ENCODE measurements at regions not wholly inside any gene's neighbourhood (a gene's known extent, or its start where the extent isn't known, plus 50 kb on each side); places are given as distances from the start of the nearest gene placed in this dataset.

GRCh38 chr16:6708576-6709215 is 623.9 kb upstream of the RBFOX1 start:
- TF ChIP-seq CTCF (IDR thresholded peaks at IDR 0.05), result no peak

DNA sequence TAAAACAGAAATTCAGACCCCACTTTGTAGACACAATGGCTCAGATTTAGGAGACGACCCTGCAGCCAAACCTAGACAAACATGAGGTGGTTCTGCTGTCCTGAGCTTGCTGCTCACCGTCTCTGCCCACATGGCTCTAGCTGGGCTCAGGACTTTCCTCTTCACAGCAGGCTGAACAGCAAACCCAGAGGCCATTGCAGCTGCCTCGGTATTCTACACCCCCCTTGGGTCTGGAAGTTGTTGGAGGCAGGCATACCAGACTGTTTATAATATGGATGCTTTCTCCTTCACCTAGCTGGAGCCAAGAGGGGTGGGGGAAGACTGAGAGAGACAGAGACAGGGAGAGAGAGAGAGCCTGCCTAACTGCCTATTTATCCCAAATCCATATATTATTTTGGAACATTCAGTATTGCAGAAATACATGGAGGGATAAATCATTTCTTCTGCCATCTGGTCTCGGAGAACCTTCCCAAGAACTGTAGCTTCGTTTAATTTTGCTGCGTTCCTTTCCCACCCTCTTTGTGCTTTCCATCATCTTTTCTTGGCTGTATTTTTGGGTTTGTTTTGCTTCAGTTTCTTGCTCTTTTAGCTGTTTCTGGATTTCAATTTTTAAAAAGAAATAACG is 628.2 kb upstream of the RBFOX1 start:
- no peak overlapping the region for H3K4me3 Mint-ChIP-seq (ENCODE audit: unreplicated experiment)
- no peaks in the 10 kb centered on the region for H3K27me3 Mint-ChIP-seq (ENCODE audit: low read depth)
- H3K27ac Mint-ChIP-seq (ENCODE audit: unreplicated experiment), result no peak overlapping the region
- peaks cover 22% of the 10 kb centered on the region for H3K9me3 Mint-ChIP-seq (ENCODE audit: low read depth)
- DNase-seq (ENCODE audit: low spot score), result no peak
- no peaks in the 10 kb centered on the region for H3K36me3 Mint-ChIP-seq (ENCODE audit: low read depth)
- H3K4me1 Mint-ChIP-seq (ENCODE audit: low read depth), result no peaks in the 10 kb centered on the region
- TF ChIP-seq CTCF (IDR thresholded peaks at IDR 0.05), result no peak

More at GRCh38 chr16:6708576-6709215, 623.9 kb upstream of the RBFOX1 start:
- Mint-ChIP-seq H3K4me3 (ENCODE audit: unreplicated experiment) (no peak overlapping the region), H3K4me1 (ENCODE audit: low read depth) (no peaks in the 10 kb centered on the region), H3K36me3 (ENCODE audit: low read depth) (no peaks in the 10 kb centered on the region), H3K9me3 (ENCODE audit: low read depth) (peaks cover 32% of the 10 kb centered on the region), H3K27ac (ENCODE audit: unreplicated experiment) (no peak overlapping the region), H3K27me3 (ENCODE audit: low read depth) (no peaks in the 10 kb centered on the region)
- no peak for DNase-seq (ENCODE audit: low spot score)

- no peak for TF ChIP-seq CTCF (IDR thresholded peaks at IDR 0.05)
- no peaks in the 10 kb centered on the region for H3K36me3 Mint-ChIP-seq (ENCODE audit: low read depth)
These were observed 631.5 kb upstream of the RBFOX1 start for GRCh38 chr16:6701096-6701495.

GRCh38 chr16:6698548-6698947 is 634.1 kb upstream of the RBFOX1 start:
- H3K9me3 Mint-ChIP-seq (ENCODE audit: low read depth), result peaks cover 10% of the 10 kb centered on the region
- H3K36me3 Mint-ChIP-seq (ENCODE audit: low read depth), result no peaks in the 10 kb centered on the region
- H3K4me3 Mint-ChIP-seq (ENCODE audit: unreplicated experiment), result no peak overlapping the region
- DNase-seq (ENCODE audit: low spot score), result no peak
- no peak for TF ChIP-seq CTCF (IDR thresholded peaks at IDR 0.05)
- no peaks in the 10 kb centered on the region for H3K4me1 Mint-ChIP-seq (ENCODE audit: low read depth)
- H3K27me3 Mint-ChIP-seq (ENCODE audit: low read depth), result no peaks in the 10 kb centered on the region
- no peak overlapping the region for H3K27ac Mint-ChIP-seq (ENCODE audit: unreplicated experiment)

More at GRCh38 chr16:6701096-6701495, 631.5 kb upstream of the RBFOX1 start:
- H3K4me1 Mint-ChIP-seq (ENCODE audit: low read depth), result no peaks in the 10 kb centered on the region
- peaks cover 17% of the 10 kb centered on the region for H3K9me3 Mint-ChIP-seq (ENCODE audit: low read depth)
- H3K4me3 Mint-ChIP-seq (ENCODE audit: unreplicated experiment), result no peak overlapping the region
- no peak for DNase-seq (ENCODE audit: low spot score)
- no peak overlapping the region for H3K27ac Mint-ChIP-seq (ENCODE audit: unreplicated experiment)
- H3K27me3 Mint-ChIP-seq (ENCODE audit: low read depth), result no peaks in the 10 kb centered on the region

DNA sequence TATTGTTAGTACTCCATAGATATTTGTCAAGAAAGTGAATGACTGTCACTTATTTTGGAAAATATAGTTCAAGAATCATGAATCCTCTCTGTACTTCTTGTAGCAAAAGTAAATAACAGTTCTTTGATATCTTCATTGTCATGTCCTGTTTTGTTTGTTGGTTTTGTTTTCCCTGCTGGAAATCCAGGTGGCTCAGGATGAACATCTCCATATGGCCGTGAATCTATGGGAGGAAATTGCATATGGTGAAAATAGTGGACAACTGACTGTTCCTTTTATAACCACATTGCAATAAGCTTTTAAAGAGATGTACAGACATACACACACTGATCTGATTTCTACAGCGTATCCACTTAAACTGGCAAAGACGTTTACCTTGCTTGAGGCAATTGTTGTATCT is 637.0 kb upstream of the RBFOX1 start:
- Mint-ChIP-seq H3K27ac (ENCODE audit: unreplicated experiment) (no peak overlapping the region), H3K4me3 (ENCODE audit: unreplicated experiment) (no peak overlapping the region), H3K36me3 (ENCODE audit: low read depth) (no peaks in the 10 kb centered on the region), H3K9me3 (ENCODE audit: low read depth) (peaks cover under 1% of the 10 kb centered on the region), H3K27me3 (ENCODE audit: low read depth) (no peaks in the 10 kb centered on the region), H3K4me1 (ENCODE audit: low read depth) (no peaks in the 10 kb centered on the region)
- DNase-seq (ENCODE audit: low spot score), result no peak
- TF ChIP-seq CTCF (IDR thresholded peaks at IDR 0.05), result no peak

Data from chondrocyte (in vitro differentiated cells).